GM21526 (cell line): ENCODE measurements at regions not wholly inside any gene's neighbourhood (a gene's known extent, or its start where the extent isn't known, plus 50 kb on each side); places are given as distances from the start of the nearest gene placed in this dataset.

Experiments
- ATAC-seq: cut with Tn5 transposase; IDR thresholded peaks from one replicate; pipeline ENCODE4 v1.9.1; 2021; ENCODE audit warnings: moderate library complexity; ENCODE audit not compliant: unreplicated experiment, low FRiP score

DNA sequence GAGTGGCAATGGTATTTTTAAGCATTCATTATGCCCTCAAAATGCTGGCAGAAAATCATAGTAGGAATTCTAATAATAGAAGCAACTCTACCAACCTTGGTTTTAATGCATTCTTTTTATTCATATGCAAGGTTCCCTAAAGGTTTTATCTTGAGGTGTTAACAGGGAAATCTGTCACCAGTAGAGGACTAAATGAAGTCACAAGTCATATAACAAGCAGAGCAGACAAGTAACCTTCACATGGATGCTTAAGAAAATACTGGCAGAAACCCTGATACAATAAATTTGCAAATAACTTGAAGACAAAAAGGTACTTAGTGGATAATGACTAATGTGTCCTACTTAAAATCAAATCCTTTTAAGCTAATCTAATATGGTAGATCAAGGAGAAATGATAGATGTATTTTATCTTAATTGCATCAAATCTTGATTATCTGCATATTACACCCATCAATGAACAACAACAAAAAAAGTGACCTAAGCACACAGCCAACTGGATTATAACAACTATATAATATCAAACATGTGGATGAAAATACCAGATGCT, 73.3 kb downstream of the RFC3 start:
- ATAC-seq: no peak

- no peak for ATAC-seq
These were observed 75.6 kb downstream of the RFC3 start for GRCh38 chr13:33893559-33893958.

GRCh38 chr13:33904431-33904830, 86.5 kb downstream of the RFC3 start:
- ATAC-seq: no peak

- ATAC-seq: no peak
These were observed 90.2 kb downstream of the RFC3 start for GRCh38 chr13:33908116-33908515.

DNA sequence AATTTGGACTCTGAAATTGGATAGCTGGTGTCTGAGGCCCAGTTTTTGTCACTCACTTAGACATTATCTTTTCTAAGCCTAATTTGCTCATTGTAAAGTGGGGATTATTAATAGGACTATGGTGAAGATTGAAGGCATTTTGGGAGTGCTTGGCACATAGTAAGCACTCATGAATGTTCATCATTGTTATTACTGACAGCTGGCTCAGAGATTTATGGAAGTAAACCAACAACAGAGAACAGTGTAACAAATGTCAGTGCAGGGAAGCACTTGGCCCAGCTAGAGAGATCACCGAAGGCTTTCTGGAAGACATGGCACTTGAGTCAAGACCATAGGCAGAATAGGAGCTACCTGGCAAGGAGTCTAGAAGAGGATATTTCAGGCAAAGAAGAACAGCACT, 92.3 kb downstream of the RFC3 start:
- ATAC-seq: no peak

GRCh38 chr13:33911521-33911920, 93.6 kb downstream of the RFC3 start:
- ATAC-seq: no peak

GRCh38 chr13:33913829-33914228, 95.9 kb downstream of the RFC3 start:
- ATAC-seq: no peak

GRCh38 chr13:33917190-33917589, 99.2 kb downstream of the RFC3 start:
- ATAC-seq: no peak

DNA sequence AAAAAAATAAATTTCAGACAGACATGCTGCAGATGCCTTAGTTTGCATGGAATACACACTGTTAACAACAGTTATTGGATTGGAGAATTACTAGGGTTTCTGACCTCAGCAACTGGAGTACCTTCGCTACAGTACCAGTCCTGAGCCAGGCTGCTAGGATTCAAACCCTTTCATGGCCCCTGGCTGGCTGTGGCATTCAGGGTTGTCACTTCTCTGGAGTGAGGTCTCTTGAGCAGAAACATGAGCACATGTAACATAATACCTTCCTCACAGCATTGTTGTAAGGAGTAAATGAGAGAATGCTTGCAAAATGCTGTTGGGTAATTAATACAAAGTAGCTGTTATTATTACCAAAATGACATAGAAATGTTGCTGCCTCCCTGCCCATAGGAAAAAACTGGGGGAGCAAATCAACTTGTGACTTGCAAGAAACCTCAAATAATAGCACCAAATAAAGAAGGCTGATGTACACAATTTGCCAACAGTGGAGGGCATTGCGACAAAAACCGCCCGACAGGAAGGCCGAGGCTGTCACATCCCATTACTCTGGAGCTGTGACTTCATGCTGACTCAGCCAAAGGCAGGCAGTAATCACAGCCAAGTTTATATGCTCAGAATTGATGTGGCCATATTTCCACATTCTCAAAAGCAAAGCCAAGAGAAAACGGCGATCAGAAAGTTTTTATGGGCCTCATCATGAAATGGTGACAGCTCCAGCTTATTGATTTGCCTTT, 100.4 kb downstream of the RFC3 start:
- no peak for ATAC-seq

- no peak for ATAC-seq
These were observed 101.2 kb downstream of the RFC3 start for GRCh38 chr13:33919120-33919519.

DNA sequence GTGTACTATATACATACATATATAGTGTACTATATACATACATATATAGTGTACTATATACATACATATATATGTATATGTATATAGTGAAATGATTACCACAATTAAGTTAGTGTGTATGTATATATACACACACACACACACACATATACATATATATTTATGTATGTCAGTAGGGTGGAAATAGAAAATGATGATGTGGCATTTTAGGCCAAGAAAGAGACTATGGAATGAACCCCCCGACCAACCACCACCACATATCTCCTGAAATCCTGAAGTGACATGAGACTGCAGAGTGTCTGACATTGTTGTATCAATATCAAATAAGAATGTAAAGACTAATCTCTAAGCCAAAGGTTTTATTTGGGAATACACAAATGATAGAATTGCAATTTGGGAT, 107.6 kb downstream of the RFC3 start:
- ATAC-seq: no peak

DNA sequence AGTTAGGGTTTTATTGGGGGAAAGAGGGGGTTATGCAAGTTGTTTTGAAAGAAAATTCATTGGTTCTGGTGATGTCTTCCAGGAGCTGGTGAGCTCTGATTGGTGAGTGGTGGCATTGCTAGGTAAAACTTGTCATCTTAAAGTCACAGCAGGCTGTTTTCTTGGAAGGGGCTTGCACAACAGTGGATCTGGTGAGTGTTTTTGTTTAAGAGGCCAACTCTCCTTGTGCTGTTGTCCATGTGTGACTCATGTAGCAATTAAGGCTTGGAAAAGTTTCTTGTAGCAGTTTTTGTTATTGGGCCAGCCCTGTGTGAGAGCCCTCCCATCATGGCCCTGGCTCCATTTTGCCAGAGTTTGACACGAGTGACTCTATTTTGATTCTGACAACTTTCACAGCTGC, 109.4 kb downstream of the RFC3 start:
- no peak for ATAC-seq

GRCh38 chr13:33931397-33932311, 113.7 kb downstream of the RFC3 start:
- no peak for ATAC-seq

GRCh38 chr13:33932769-33933406, 114.9 kb downstream of the RFC3 start:
- no peak for ATAC-seq

DNA sequence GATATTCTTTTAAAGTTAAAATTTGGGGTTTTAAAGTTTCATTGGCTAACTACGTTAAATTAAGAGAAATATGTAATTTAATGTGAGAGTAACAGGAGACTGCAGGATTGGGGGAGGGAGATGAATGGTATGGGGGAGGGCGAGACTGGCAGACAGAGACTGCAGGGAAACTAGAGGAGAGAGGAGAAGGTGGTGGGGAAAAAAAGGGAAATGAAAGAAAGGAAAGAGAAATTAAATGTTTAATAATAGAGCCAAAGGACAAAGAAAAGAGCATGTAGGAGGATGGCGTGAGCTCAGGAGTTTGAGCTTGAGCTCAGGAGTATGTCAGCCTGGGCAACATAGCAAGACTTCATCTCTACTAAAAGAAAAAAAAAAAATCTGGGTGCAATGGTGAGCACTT, 115.9 kb downstream of the RFC3 start:
- ATAC-seq: no peak

- no peak for ATAC-seq
These were observed 116.4 kb downstream of the RFC3 start for GRCh38 chr13:33934343-33934742.

DNA sequence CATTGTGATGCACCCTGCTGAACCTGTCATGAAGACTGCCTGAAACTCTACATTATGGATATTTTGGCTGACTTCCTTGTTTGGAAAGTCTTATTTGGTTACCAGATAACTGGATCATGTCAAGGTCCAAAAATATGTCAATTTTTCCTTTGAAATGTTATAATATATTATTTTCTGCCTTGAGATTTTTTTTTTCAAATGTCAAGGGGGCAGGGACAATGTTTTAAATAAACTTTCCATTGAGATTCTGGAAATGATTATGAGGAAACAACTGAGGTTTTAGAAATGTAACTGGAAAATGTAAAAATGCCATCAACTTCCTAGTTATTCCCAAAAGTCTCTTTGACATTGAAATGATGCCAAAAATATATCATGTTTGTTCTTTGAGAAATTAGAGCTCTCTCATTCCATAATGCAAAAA, 117.0 kb downstream of the RFC3 start:
- ATAC-seq: no peak

DNA sequence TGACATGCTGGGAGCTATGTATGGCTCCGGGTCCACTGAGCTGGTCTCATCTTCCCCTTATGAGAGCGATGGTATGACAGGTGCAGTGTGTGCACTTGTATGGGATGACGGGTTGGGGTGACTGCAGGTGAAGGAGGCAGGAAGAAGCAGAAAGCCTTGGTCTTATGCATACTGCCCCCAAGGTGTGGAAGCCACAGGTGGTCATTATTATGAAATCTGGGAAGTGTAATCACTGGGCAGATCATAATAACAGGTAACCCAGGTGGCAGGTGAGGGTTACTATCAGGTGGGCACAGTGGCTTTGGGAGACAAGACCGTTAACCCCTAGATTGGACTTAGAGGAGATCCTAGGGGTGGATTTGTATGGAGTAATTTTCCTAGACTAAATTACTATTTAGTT, 118.0 kb downstream of the RFC3 start:
- no peak for ATAC-seq

- no peak for ATAC-seq
These were observed 119.6 kb downstream of the RFC3 start for GRCh38 chr13:33937373-33938098.

DNA sequence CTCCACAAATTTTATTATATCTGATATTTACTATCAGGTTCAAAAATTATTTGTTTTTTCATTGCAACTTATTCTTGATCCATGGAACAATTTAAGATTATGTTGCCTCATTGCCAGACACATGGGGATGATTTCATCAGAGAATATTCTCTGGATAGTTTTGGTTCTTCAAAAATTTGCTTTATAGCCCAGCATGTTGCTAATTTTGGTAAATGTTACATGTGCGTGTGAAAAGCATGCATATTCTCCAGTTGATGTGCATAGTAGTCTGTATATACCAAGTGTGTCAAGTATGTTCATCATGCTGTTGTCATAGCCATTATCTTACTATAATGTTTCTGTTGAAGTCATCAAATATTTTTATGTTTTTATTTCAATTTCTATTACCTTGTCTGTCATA, 122.3 kb downstream of the RFC3 start:
- ATAC-seq: no peak
